ENCODE measurements at regions not wholly inside any gene's neighbourhood (a gene's known extent, or its start where the extent isn't known, plus 50 kb on each side); places are given as distances from the start of the nearest gene placed in this dataset.

- TF ChIP-seq PPARA (CRISPR knock-in tag; IDR thresholded peaks at IDR 0.05; ENCODE audit: borderline replicate concordance) = no peak
- TF ChIP-seq CSRNP3 (CRISPR knock-in tag; IDR thresholded peaks at IDR 0.05) = no peak
- TF ChIP-seq CREB5 (CRISPR knock-in tag; IDR thresholded peaks at IDR 0.05; ENCODE audit: low read depth) = no peak
- TF ChIP-seq ZFP30 (CRISPR knock-in tag; IDR thresholded peaks at IDR 0.05) = no peak
- TF ChIP-seq BACH2 (CRISPR knock-in tag; IDR thresholded peaks at IDR 0.05; ENCODE audit: borderline replicate concordance) = no peak
- no peak for TF ChIP-seq POU6F1 (CRISPR knock-in tag; IDR thresholded peaks at IDR 0.05; ENCODE audit: borderline replicate concordance, low read depth)
- TF ChIP-seq SNAI2 (CRISPR knock-in tag; IDR thresholded peaks at IDR 0.05) = no peak
- TF ChIP-seq TOX (CRISPR knock-in tag; IDR thresholded peaks at IDR 0.05; ENCODE audit: borderline replicate concordance) = no peak
- no peak for TF ChIP-seq TCF4 (CRISPR knock-in tag; IDR thresholded peaks at IDR 0.05; ENCODE audit: borderline replicate concordance)
- no peak for TF ChIP-seq ZNF565 (CRISPR knock-in tag; conservative IDR thresholded peaks at IDR 0.05; ENCODE audit: low read depth)
- no peak for TF ChIP-seq ZNF70 (CRISPR knock-in tag; IDR thresholded peaks at IDR 0.05)
- TF ChIP-seq TSHZ2 (CRISPR knock-in tag; IDR thresholded peaks at IDR 0.05) = no peak
- no peak for TF ChIP-seq RARB (CRISPR knock-in tag; IDR thresholded peaks at IDR 0.05)
- no peak for TF ChIP-seq ZFP3 (CRISPR knock-in tag; IDR thresholded peaks at IDR 0.05)
- TF ChIP-seq ZNF8 (CRISPR knock-in tag; IDR thresholded peaks at IDR 0.05) = no peak
- no peak for TF ChIP-seq ISL1 (CRISPR knock-in tag; IDR thresholded peaks at IDR 0.05)
- TF ChIP-seq PATZ1 (CRISPR knock-in tag; IDR thresholded peaks at IDR 0.05; ENCODE audit: borderline replicate concordance) = no peak
- no peak for TF ChIP-seq OSR1 (CRISPR knock-in tag; IDR thresholded peaks at IDR 0.05)
- TF ChIP-seq ZC3H10 (CRISPR knock-in tag; IDR thresholded peaks at IDR 0.05) = no peak
- ATAC-seq = no peak
These were observed 455.7 kb upstream of the TCF4 start for GRCh38 chr18:56043641-56044061.

- no peak for ATAC-seq
- TF ChIP-seq SNAI2 (CRISPR knock-in tag; IDR thresholded peaks at IDR 0.05) = no peak
- TF ChIP-seq ESRRG (CRISPR knock-in tag; IDR thresholded peaks at IDR 0.05) = no peak
- TF ChIP-seq ZFP30 (CRISPR knock-in tag; IDR thresholded peaks at IDR 0.05) = no peak
- TF ChIP-seq GLIS3 (CRISPR knock-in tag; IDR thresholded peaks at IDR 0.05) = no peak
- no peak for TF ChIP-seq ZFP3 (CRISPR knock-in tag; IDR thresholded peaks at IDR 0.05)
- no peak for TF ChIP-seq BACH2 (CRISPR knock-in tag; IDR thresholded peaks at IDR 0.05; ENCODE audit: borderline replicate concordance)
These were observed 455.0 kb upstream of the TCF4 start for GRCh38 chr18:56042915-56043536.

All from SK-N-SH treated with all-trans-retinoic acid at 6 μM for 48 hours (cell line).